ENCODE measurements at regions not wholly inside any gene's neighbourhood (a gene's known extent, or its start where the extent isn't known, plus 50 kb on each side); places are given as distances from the start of the nearest gene placed in this dataset.

DNA sequence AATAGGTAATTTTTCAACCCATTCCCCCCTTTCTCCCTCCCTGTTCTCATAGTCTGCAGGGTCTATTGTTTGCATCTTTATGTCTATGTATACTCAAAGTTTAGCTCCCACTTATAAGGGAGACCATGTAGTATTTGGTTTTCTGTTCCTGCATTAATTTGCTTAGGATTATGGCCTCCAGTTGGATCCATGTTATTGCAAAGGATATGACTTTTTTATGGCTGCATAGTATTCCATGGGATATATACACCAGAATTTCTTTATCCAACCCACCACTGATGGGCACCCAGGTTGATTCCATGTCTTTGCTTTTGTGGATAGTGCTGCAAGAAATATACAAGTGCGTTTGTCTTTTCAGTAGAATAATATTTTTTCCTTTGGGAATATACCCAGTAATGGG is 761.6 kb upstream of the GRAMD2B start:
- H3K36me3 ChIP-seq, result no peaks in the 10 kb centered on the region
- DNase-seq (ENCODE audit: low spot score), result no peak
- H3K4me3 ChIP-seq, result no peak overlapping the region
- H3K27ac ChIP-seq, result no peak overlapping the region
- H3K79me2 ChIP-seq (ENCODE audit: low read depth), result no peaks in the 10 kb centered on the region
- H3K36me3 Mint-ChIP-seq, result peaks cover 23% of the 10 kb centered on the region
- H2AFZ ChIP-seq (replicated peaks), result no peak overlapping the region
- peaks cover 21% of the 10 kb centered on the region for H3F3A ChIP-seq (ENCODE audit: low read depth)
- H3K4me2 ChIP-seq, result no peak overlapping the region
- no peaks in the 10 kb centered on the region for H3K9me3 ChIP-seq (ENCODE audit: low read depth)
- H3K9me3 Mint-ChIP-seq, result peaks cover 33% of the 10 kb centered on the region
- peaks cover 29% of the 10 kb centered on the region for H3K4me1 ChIP-seq
- H3K27ac Mint-ChIP-seq, result no peak overlapping the region
- peaks cover 17% of the 10 kb centered on the region for H3K27me3 Mint-ChIP-seq (ENCODE audit: insufficient read depth, low read depth)
- H3K27me3 ChIP-seq, result peaks cover 7% of the 10 kb centered on the region
- H3K9ac ChIP-seq, result no peak overlapping the region
- TF ChIP-seq EZH2phosphoT487 (IDR thresholded peaks at IDR 0.05) (no peak), EZH2 (IDR thresholded peaks at IDR 0.05) (no peak)
- TF ChIP-seq, protein P1, sequence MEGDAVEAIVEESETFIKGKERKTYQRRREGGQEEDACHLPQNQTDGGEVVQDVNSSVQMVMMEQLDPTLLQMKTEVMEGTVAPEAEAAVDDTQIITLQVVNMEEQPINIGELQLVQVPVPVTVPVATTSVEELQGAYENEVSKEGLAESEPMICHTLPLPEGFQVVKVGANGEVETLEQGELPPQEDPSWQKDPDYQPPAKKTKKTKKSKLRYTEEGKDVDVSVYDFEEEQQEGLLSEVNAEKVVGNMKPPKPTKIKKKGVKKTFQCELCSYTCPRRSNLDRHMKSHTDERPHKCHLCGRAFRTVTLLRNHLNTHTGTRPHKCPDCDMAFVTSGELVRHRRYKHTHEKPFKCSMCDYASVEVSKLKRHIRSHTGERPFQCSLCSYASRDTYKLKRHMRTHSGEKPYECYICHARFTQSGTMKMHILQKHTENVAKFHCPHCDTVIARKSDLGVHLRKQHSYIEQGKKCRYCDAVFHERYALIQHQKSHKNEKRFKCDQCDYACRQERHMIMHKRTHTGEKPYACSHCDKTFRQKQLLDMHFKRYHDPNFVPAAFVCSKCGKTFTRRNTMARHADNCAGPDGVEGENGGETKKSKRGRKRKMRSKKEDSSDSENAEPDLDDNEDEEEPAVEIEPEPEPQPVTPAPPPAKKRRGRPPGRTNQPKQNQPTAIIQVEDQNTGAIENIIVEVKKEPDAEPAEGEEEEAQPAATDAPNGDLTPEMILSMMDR (IDR thresholded peaks at IDR 0.05), result no peak
- H4K20me1 ChIP-seq (ENCODE audit: low read depth), result no peaks in the 10 kb centered on the region
- peaks cover 47% of the 10 kb centered on the region for H3K4me1 Mint-ChIP-seq
- no peak overlapping the region for H3K4me3 Mint-ChIP-seq

DNA sequence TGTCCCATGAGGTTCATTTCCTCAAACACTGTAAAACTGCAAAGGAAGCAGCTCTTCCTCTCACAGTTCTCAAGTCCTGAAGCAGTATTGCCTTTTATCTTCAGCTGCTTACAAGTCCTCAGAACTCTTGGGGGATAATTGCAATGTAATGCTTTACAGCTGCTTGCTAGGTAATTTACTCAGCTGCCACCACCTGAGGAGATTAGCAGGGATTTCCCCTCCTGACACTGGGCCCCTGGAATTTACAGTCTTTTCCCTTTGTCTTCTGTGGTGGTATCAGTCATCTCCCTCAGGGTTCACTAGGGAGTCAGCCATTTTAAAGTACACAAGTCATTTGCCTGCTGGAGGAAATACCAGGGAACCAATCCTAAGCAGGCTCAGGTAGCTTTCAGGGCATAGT is 754.3 kb upstream of the GRAMD2B start:
- no peak overlapping the region for H2AFZ ChIP-seq (replicated peaks)
- Mint-ChIP-seq H3K27me3 (ENCODE audit: insufficient read depth, low read depth) (peaks cover 14% of the 10 kb centered on the region), H3K4me1 (peaks cover 44% of the 10 kb centered on the region), H3K27ac (peak overlapping the region; percentile 61), H3K36me3 (peaks cover 29% of the 10 kb centered on the region), H3K4me3 (no peak overlapping the region), H3K9me3 (peaks cover 39% of the 10 kb centered on the region)
- H3K4me3 ChIP-seq, result peak overlapping the region; percentile 16
- no peaks in the 10 kb centered on the region for H3K9me3 ChIP-seq (ENCODE audit: low read depth)
- peaks cover 25% of the 10 kb centered on the region for H3K4me1 ChIP-seq
- no peak overlapping the region for H3K9ac ChIP-seq
- H3F3A ChIP-seq (ENCODE audit: low read depth), result peaks cover 17% of the 10 kb centered on the region
- TF ChIP-seq EZH2 (IDR thresholded peaks at IDR 0.05) (no peak), EZH2phosphoT487 (IDR thresholded peaks at IDR 0.05) (peak; percentile 99)
- no peaks in the 10 kb centered on the region for H4K20me1 ChIP-seq (ENCODE audit: low read depth)
- peak overlapping the region; percentile 66 for H3K4me2 ChIP-seq
- no peaks in the 10 kb centered on the region for H3K36me3 ChIP-seq
- no peaks in the 10 kb centered on the region for H3K79me2 ChIP-seq (ENCODE audit: low read depth)
- H3K27me3 ChIP-seq, result peaks cover 41% of the 10 kb centered on the region
- peak overlapping the region; percentile 33 for H3K27ac ChIP-seq
- peak; percentile 78 for DNase-seq (ENCODE audit: low spot score)

DNA sequence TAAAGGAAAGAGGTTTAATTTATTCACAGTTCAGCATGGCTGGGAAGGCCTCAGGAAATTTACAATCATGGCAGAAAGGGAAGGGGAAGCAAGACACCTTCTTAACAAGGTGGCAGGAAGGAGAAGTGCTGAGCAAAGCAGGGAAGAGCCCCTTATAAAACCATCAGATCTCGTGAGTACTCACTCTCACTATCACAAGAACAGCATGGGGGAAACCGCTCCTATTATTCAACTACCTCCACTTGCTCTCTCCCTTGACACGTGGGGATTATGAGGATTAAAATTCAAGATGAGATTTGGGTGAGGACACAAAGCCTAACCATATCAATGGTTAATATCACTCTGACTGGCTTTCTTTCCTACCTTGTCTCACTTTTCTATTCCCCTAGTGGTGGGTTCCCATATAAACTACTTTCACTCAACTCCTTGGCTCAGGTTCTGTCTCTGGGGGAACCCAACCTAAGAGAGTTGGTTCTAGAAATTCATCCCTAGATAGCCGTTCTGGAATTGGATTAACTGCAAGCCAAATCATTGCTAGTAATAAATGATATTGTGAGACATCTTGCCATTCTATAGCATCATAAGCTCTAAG is 749.8 kb upstream of the GRAMD2B start:
- H3K27ac ChIP-seq, result no peak overlapping the region
- H3K4me1 ChIP-seq, result peaks cover 11% of the 10 kb centered on the region
- no peak overlapping the region for H3K4me2 ChIP-seq
- no peaks in the 10 kb centered on the region for H3K9me3 ChIP-seq (ENCODE audit: low read depth)
- DNase-seq (ENCODE audit: low spot score), result no peak
- peaks cover 14% of the 10 kb centered on the region for H3F3A ChIP-seq (ENCODE audit: low read depth)
- TF ChIP-seq, protein P1 (IDR thresholded peaks at IDR 0.05), result peak; percentile 32
- TF ChIP-seq EZH2phosphoT487 (IDR thresholded peaks at IDR 0.05), result no peak
- H3K79me2 ChIP-seq (ENCODE audit: low read depth), result no peaks in the 10 kb centered on the region
- Mint-ChIP-seq H3K27me3 (ENCODE audit: insufficient read depth, low read depth) (peaks cover 3% of the 10 kb centered on the region), H3K4me3 (no peak overlapping the region), H3K27ac (peak overlapping the region; percentile 81), H3K9me3 (peaks cover 25% of the 10 kb centered on the region), H3K4me1 (peaks cover 25% of the 10 kb centered on the region), H3K36me3 (peaks cover 13% of the 10 kb centered on the region)
- no peak overlapping the region for H2AFZ ChIP-seq (replicated peaks)
- no peak overlapping the region for H3K4me3 ChIP-seq
- H4K20me1 ChIP-seq (ENCODE audit: low read depth), result no peaks in the 10 kb centered on the region
- peaks cover 15% of the 10 kb centered on the region for H3K27me3 ChIP-seq
- no peaks in the 10 kb centered on the region for H3K36me3 ChIP-seq
- no peak overlapping the region for H3K9ac ChIP-seq

DNA sequence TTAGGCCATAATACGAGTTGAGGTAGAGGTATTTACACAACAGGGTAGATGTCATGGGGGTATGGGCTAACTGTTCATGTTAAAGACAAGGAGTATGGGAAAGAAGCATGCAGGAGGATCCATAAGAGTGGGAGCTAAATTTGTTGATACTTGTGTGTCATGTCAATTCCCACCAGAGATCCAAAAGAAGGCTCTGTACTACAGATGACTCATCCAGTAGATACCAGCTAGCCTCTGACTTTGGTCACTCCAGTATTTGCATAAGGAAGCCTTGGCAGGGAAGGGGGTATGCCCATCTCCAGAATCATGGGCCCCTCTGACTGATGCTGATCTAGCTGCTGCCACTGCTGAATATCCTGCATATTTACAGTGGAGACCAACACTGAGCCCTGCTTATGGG is 743.7 kb upstream of the GRAMD2B start:
- Histone ChIP-seq H3F3A (ENCODE audit: low read depth) (no peaks in the 10 kb centered on the region), H3K9ac (no peak overlapping the region), H3K9me3 (ENCODE audit: low read depth) (no peaks in the 10 kb centered on the region), H3K79me2 (ENCODE audit: low read depth) (no peaks in the 10 kb centered on the region), H3K4me3 (no peak overlapping the region), H4K20me1 (ENCODE audit: low read depth) (no peaks in the 10 kb centered on the region), H3K27ac (no peak overlapping the region), H3K36me3 (no peaks in the 10 kb centered on the region), H3K4me1 (peaks cover 9% of the 10 kb centered on the region), H3K4me2 (no peak overlapping the region), H2AFZ (replicated peaks) (no peak overlapping the region), H3K27me3 (no peaks in the 10 kb centered on the region)
- no peak overlapping the region for H3K4me3 Mint-ChIP-seq
- TF ChIP-seq EZH2phosphoT487 (IDR thresholded peaks at IDR 0.05) (no peak), EZH2 (IDR thresholded peaks at IDR 0.05) (no peak)
- TF ChIP-seq, protein P1 (IDR thresholded peaks at IDR 0.05), result no peak
- no peak overlapping the region for H3K27ac Mint-ChIP-seq
- no peaks in the 10 kb centered on the region for H3K27me3 Mint-ChIP-seq (ENCODE audit: insufficient read depth, low read depth)
- peaks cover 6% of the 10 kb centered on the region for H3K4me1 Mint-ChIP-seq
- peaks cover 9% of the 10 kb centered on the region for H3K9me3 Mint-ChIP-seq
- DNase-seq (ENCODE audit: low spot score), result no peak
- H3K36me3 Mint-ChIP-seq, result peaks cover 2% of the 10 kb centered on the region
